ENCODE measurements at regions not wholly inside any gene's neighbourhood (a gene's known extent, or its start where the extent isn't known, plus 50 kb on each side); places are given as distances from the start of the nearest gene placed in this dataset.
"Not testable (repeated sequence)": the region's sequence is repeated elsewhere in the genome, so short reads cannot be mapped to it uniquely, and the experiment has no call there.

DNA sequence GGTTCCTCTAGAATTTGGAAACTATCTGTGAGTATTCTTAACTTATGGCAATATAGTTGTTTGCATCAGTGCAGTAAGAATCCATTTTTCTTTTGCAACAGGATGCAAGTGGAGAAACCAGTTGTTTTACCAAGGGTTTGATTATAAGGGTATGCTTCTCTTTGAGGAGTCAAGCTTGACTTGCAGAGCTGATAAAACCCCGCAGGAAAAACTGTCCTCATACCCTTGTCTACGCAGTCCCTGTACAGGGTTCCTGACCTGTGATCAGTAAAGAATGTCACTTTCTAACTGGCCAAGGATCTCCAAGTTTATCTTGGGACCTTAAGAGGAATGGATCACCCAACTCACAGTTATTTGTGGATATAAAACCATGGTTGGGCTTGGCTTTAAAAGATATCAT is 161.1 kb upstream of the OLIG3 start:
- no peak for DNase-seq (ENCODE audit: low read depth, low spot score)

DNA sequence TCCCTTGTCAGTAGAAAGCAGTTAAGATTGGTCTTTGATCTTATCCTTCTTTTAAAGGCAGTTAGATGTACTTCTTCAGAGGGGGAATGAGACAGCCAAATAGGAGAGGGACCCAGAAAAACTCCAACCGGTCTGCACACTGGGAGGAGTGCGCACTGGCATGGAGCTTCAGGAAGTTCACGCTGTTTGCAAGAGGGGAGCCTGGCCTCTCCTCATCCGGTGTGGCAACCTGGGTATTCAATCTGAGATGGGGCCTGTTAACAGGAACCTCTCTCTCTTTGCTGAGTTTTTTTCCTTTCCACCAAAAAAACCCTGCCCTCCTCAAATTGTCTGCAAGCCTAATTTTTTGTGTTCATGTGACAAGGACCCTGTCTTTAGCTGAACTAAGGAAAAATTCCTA is 162.5 kb upstream of the OLIG3 start:
- DNase-seq (ENCODE audit: low read depth, low spot score), result no peak

DNA sequence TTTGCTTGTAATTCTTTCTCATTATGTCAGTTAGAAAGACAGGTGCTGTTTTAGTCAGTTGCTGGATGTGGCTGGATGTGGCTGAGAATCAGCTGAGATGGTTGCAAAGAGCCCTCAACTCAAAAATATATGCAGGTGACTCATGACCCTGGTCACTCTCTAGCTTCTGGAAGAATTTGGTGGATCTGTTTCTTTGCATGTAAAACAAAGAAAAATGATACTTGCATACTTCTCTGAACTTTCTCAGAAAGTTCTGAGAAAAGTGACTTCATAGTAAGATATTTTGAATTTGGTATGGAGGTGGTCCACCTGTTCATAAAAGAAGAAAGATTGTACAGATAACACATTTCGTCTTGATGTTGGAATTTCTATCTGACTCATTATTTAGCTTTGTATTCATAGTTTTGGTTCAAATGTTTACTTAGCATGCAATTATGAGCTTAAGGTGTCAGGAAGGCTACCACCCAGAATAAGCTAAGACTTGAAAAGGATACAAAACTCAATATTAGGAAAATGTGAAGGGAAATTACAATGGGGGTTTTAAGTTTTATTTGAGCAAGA is 163.2 kb upstream of the OLIG3 start:
- no peak for DNase-seq (ENCODE audit: low read depth, low spot score)

DNA sequence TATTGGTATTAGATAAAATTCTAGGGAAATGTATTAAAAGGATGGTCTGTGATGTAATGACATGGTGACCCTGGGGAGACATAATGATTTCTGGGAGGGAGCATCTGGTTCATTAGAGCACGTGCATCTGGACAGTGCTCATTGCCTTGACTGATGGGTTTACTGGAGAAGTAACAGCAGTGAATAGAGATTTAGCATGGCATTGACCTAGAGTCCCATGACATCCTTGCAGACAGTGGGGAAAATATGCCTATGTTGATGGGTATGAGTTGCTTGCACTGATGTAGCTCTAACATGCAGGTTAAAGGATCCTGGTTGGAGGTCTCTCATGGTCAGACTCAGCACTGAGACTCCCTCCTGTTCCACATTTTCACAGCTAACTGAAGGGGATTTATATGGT is 164.1 kb upstream of the OLIG3 start:
- no peak for DNase-seq (ENCODE audit: low read depth, low spot score)

DNA sequence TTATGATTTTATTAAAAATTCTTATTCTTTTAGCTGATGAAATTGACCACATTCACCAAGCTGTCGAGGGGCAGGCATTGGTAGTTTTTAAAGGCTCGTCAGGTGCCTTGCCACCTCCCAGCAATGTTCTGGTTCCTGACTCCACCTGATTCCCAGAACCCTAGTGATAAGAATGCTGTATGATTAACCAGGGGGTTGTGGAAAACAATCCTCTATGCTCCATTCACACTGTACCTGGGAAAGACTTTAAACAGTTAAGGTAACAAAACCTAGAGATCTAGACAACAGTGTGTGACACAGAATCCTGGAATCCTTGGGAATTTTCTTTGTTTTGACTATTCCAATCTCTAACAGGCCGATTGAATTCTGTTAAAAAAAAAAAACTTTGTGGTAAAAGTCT is 165.7 kb upstream of the OLIG3 start:
- DNase-seq (ENCODE audit: low read depth, low spot score), result no peak

DNA sequence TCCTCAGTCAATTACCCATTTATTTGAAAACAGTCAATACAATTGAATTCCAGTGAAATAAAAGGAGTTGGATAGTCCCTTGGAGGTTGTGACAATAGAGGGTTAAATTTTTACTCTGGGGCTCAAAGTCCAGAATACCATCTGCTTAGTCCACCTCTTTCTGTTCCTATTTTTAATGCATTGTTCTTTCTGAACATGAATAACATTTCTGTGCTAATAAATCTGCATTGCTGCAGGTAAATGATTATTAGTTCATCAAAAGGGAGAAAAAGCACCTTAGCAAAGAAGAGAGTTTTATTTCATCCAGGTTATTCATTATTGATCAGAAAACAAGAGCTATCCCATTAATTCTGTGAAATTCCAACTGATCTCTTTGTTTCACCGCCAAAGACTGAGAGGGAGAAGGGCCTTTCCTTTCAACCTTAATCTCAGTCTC is 166.1 kb upstream of the OLIG3 start:
- DNase-seq (ENCODE audit: low read depth, low spot score), result no peak

DNA sequence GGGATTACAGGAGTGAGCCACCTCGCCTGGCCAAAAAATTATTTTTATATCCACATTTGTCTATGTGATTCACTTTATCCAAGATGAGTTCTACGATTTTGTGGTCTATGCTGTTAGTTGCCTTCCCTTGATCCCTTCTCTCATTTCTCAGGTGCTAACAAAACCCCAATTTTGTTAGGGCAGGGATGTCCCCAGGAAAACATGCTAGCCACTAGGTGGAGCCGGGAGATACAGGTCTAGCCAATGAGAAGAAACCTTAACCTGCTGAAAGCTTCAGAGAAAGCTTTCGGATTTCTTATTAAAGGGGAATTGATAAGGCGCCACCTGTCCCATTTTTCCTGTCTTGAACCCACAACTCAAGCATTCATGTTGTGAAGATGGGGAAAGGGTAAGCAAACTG is 167.4 kb upstream of the OLIG3 start:
- DNase-seq (ENCODE audit: low read depth, low spot score), result no peak

DNA sequence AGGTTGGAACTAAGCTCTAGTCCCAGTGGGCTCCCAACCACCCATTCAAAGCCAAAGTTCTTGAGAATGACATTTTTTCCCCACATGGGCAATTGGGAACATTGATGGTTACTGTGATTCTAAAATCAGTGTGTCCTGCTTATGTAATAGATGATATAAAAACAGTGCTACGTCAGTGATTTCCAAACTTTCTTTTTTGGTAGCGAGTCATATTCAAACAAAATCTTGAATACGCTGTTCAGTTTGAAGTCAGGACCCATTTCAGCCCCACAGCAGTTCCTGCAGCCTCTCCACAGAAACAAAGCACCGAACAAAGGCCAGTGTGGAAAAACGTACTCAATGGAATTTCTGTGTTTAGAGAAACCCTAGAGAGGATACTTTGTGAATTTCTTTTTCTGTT is 170.0 kb upstream of the OLIG3 start:
- no peak for DNase-seq (ENCODE audit: low read depth, low spot score)

DNA sequence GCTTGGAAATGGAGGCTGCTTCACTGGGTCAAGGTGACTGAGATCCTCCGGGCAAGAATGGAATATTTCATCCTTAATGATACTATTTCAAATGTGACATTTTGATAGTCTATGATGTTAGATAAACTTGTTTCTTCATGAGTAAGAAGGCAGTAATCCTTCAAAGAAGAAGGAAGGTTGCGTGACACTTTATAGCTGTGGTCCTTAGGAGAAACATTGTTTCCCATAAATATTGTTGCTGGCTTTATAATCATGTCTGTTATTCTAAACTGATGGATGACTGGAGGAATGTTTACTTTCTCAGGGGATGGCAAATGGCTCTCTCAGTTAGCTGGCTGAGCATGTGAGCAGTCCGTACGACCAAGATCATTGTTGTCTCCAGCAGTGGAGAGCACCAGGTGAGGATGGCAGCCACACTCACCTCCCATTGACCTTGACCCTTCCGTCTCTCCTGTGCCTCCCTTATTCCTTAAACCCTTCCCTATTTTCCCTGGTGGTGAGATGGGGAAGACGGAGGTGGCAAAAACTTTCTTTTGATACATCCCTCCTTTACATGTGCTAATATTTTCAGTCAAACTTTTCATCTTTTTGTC is 171.2 kb upstream of the OLIG3 start:
- DNase-seq (ENCODE audit: low read depth, low spot score), result no peak

DNA sequence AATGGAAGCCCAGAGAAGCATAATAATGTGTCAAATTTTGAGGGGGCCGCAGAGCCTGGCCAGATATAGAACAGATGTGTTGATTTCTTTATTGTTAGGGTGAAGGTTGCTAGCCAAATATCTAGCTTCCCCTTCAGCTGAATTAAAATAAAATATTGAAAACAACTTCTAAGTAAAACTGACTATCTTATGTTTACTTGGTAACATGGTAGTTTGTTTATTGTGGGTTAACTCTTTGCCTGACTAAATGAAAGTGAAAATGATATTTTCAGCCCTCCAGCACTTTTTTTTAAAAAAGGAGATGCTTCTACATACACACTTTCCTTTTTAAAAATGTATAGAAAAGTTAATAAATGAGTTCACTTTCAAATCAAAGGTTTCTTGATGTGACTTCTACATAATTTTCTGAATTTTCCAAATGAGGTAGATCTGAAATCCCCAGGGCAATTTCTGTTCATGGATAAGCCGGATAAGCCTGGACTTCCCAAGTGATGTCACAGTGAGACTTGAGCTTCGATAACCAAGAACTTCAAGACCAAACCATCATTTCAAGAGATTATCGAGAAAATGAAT is 172.1 kb upstream of the OLIG3 start:
- DNase-seq (ENCODE audit: low read depth, low spot score), result no peak

DNA sequence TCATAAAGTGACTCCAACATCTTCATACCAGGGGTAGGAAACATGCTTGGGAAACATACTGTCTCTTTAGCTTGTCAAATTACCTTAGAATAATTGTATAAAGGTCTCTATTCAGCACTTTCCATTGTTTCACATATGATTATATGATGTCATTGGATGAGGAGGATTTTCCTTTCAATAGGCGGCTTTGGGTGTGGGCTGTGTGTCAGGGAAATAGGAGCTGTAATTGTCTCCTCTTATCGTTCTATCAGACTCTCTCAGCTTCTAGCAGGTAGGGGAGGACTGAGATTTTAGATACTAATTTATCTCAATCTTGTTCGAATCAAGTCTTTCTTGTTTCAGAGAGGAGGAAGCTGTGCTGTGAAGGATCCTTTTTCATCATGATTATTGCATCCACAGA is 179.4 kb upstream of the OLIG3 start:
- DNase-seq (ENCODE audit: low read depth, low spot score), result no peak

DNA sequence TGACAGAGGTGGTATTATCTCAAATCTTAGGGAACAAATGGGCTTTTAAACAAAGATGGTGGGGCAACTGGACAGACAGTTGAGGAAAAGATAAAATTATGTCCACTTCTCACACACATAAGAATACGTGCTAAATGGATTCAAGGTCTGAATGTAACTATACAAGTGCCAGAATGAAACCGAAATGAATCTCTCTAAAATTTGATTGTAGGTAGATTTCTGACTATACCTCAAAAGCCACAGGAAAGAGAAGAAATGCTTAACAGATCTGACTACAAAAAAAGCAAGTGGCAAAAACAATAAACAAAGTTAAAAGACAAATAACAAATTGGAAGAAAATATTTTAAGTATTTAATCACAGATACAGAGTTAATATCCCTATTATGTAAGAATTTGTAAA is 182.7 kb upstream of the OLIG3 start:
- DNase-seq (ENCODE audit: low read depth, low spot score), result no peak

DNA sequence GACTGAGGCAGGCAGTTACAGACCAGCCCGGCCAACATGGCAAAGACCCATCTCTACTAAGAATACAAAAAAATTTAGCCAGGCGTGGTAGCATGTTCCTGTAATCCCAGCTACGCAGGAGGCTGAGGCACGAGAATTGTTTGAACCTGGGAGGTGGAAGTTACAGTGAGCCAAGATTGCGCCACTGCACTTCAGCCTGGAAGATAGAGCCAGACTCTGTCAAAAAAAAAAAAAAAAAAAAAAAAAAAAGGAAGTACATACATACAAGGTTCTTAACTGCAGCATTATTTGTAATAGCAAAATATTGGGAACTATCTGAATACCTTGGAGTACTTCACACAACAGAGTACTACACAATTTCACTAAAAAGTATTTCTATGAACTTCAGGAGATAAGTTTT is 183.5 kb upstream of the OLIG3 start:
- no peak for DNase-seq (ENCODE audit: low read depth, low spot score)

DNA sequence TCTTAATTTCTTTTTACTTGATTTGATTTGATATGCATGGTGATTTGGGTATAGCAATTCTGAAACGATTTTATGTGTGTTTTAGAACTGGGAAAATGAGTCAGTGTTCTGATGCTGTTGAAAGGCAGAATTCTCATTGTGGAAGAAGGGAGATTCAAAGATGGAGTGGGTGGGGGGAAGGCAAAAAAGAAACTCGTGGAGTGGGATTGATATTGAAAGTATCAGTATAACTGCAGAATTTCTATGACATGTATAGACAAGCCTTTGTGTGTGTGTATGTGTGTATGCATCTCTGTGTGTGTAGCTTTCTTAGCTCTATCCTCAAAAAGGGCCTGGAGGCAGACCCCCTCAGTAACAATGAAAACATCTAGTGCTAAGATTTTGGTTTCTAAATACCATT is 184.3 kb upstream of the OLIG3 start:
- no peak for DNase-seq (ENCODE audit: low read depth, low spot score)

DNA sequence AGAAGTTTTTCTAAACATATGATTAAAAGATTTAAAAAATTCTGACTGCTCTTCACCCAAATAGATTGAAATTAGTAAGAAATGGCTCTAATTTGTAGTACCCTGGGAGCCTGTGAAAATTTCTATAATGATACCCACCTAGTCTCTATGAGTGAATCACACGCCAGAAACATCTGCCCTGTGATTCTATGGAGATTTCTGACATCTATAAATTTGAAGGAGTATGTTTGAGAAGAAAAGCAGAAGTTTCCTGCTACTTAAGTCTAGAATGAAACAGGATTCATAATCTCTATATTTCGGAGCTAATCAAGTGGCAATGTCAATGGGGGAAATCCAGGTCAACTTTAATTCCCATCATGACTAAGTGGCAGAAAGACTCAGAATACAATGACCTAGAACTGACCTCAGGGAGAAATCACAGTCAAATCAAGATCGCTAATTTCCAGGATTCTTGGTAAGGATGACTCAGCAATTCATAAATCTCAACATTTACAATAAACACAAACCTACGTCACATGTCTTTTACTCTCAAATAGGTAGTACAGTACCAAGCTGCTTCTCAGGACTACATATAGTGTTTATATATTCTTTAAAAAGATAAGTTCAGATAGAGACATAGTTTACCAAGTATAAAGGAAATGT is 186.2 kb upstream of the TNFAIP3 start:
- no peak for DNase-seq (ENCODE audit: low read depth, low spot score)

DNA sequence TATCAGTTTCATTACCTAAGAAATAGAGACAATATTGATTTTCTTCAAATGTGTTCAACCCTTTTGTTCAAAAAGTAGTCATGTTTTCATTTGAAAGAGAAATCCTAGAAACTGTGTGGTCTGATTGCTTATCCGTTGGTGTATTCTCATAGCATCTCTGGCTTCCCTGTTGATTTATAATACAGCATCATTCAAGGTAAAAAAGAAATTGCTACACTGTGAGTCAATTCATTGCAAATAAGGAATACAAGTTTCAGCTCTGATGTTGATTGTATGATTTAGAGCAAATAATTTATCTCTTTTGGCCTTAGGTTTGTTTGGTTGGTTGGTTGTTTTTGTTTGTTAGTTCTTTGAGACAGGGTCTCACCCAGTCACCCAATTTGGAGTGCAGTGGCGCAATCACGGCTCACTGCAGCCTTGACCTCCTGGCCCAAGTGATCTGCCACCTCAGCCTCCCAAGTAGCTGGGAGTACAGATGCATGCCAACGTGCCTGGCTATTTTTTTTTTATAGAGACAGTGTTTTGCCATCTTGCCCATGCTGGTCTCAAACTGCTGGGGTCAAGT is 185.5 kb upstream of the TNFAIP3 start:
- DNase-seq (ENCODE audit: low read depth, low spot score), result no peak

DNA sequence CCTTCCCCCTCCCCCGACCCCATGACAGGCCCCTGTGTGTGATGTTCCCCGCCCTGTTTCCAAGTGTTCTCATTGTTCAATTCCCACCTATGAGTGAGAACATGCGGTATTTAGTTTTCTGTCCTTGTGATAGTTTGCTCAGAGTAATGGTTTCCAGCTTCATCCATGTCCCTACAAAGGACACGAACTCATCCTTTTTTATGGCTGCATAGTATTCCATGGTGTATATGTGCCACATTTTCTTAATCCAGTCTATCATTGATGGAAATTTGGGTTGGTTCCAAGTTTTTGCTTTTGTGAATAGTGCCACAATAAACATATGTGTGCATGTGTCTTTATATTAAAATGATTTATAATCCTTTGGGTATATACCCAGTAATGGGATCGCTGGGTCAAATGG is 184.4 kb upstream of the TNFAIP3 start:
- DNase-seq (ENCODE audit: low read depth, low spot score), result not testable (repeated sequence)

DNA sequence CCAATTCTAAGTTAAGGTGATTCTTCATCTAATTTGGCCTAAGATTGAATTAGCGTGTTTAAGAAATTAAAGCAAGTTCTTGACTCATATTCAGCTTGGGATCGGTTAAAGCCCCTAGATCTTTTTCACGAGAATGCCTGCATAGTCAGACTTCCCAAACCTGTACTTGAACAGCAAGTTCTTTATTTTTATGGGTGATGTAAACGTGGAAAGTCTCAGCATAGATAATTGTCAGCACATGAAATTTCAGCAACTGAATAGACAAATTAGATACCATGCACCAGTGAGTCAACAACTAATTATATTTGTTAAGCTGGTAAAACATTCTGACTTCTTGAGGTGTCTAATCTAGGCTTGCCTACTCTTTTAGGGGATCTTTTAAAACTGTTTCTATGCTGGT is 183.1 kb upstream of the TNFAIP3 start:
- no peak for DNase-seq (ENCODE audit: low read depth, low spot score)

DNA sequence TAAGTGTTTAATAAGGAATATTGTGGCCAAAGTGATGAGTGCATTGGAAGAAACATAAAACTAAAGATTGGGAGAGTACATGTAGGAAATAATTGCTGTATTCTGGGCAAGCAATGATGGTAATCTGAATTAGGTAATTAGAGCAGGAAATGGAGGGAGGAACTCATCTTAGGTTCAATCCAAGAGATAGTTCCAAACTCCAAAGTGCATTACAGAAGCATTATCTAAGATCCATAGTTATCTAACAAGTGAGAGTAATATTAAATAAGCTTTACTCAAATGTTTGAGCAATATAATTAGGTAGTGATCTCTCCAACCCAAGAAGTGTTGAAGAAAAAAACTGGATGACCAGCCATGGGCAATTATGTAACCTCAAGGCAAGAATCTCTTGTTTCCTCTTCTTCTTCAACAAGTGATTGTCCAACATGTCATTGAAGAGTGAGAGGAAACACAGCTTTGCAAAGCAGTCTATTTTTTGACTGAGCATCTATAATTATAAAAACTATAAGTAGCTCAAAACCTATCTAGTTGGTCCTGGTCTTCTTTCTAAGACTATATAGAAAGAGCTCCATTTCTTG is 181.2 kb upstream of the TNFAIP3 start:
- no peak for DNase-seq (ENCODE audit: low read depth, low spot score)

DNA sequence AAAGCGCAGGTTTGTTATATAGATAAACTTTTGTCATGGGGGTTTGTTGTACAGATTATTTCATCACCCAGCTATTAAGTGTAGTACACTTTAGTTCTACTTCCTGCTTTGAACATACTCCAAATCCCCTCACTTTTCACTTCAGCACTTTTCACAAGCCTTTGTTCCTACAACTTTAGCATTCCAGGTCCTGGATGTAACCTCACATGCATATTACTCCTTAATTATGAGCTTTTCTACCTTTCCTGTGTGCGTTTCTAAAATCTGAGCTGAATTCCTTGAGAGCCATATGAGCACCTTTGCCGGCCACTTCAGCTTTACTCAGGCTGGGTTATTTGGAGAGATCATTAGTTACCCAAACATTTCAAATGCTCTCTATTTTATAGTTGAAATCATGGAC is 179.2 kb upstream of the TNFAIP3 start:
- no peak for DNase-seq (ENCODE audit: low read depth, low spot score)

DNA sequence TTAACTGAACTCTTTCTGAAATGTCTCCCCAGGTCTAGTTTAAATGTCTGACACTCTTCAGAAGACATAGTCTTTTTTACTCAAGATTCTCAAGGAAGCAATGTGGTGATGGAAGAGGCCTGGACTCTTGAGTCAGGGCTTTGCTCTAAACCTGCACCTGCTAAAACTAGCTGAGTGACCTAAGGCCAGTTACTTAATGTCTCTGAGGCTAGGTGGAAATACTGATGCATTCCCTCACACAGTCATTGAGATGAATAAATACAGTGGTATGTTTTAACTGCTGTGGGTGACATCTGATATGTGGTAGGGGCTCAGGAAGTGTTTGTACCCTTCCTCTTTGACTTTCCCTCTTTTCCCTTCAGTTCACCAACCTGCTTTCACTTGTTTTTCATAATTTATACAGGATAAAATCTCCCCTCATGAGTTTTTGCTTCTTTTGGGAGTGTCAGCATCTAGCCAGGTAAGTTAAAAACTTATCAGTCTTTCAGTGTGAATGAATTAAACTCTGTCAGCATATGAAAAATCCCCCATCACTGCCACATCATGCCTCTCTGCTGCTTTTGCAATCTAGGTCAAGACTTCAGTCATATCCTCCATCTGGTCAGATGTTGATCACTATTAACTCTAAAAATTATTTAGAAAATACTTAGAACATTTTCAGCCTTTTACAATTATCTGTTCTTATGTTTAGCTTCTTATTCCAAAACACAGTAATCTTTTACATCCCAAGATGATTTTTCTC is 178.7 kb upstream of the TNFAIP3 start:
- no peak for DNase-seq (ENCODE audit: low read depth, low spot score)

DNA sequence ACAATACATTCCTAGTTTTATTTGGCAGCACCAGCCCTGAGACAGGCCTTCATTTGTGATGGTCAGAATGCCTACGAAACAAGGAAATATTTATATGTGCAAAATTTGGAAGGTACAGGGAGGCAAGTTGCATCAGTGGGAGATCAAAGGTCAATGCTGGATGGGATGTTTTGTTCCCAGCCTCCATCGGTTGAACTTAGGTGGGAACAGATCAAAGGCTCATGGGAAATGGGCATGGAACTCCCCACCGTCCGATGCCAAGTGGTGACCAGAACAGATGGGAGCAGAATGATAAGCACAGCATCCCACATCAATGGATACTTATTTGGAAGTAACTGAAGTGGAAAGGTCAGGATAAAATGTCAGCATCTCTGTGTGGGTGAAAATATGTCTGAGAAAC is 177.7 kb upstream of the TNFAIP3 start:
- DNase-seq (ENCODE audit: low read depth, low spot score), result no peak
